ENCODE measurements at regions not wholly inside any gene's neighbourhood (a gene's known extent, or its start where the extent isn't known, plus 50 kb on each side); places are given as distances from the start of the nearest gene placed in this dataset.

DNA sequence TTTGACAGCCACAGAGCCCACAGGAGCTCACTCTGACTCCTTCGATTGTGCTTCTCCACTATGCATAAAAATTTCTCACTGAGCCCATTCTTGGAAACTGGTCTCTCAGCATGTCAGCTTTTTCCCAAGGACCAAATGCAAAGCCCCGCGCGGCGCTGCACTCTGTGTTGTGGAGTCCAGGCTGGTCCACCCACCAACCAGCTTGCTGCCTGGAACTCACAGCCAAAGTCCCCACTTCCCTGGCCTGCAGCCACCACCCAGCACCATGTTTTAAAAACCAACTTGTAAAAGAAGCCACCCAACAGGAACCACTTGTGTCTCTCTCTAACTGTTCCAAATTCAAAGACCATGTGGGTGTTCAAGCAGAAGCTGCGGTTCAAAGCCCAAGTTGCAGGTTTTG lies 124.4 kb downstream of the SPATA19 start:
- no peak for TF ChIP-seq CTCF (IDR thresholded peaks at IDR 0.05)
- TF ChIP-seq EZH2 (IDR thresholded peaks at IDR 0.05) = no peak
- TF ChIP-seq EZH2phosphoT487 (IDR thresholded peaks at IDR 0.05) = no peak

Data from neural progenitor cell (in vitro differentiated cells).